GM21825 (cell line): ENCODE measurements at regions not wholly inside any gene's neighbourhood (a gene's known extent, or its start where the extent isn't known, plus 50 kb on each side); places are given as distances from the start of the nearest gene placed in this dataset.
"Not testable (repeated sequence)": the region's sequence is repeated elsewhere in the genome, so short reads cannot be mapped to it uniquely, and the experiment has no call there.

Experiments
- ATAC-seq: cut with Tn5 transposase; IDR thresholded peaks from one replicate; pipeline ENCODE4 v1.9.1; 2021; ENCODE audit warnings: mild to moderate bottlenecking, moderate library complexity; ENCODE audit not compliant: unreplicated experiment

DNA sequence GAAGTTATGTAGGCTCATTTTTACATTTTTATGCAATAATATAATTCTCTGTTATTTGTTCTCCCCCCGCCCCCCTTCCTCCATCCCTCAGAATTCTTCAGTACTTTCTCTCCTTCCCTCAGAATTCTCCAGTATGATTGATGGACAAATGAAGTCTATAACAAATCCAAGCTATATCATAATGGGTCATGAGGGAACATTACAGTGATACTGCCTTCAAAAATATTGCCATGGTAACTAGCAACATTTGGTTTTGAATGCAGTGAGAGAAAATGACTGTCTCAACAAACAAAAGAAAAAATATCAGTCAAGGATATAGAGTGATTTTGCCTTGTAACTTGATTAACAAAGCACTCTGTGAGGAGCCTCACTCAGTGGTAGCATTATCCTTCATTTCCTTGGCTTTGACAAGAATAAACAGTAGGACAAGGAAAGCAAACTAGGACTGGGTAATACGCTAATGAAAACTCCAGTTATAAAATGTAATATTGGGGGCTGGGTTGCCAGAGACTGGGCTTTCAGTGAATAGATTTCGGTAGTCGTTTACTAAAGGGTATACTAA is 392.9 kb upstream of the CRIM1 start:
- ATAC-seq, result no peak

DNA sequence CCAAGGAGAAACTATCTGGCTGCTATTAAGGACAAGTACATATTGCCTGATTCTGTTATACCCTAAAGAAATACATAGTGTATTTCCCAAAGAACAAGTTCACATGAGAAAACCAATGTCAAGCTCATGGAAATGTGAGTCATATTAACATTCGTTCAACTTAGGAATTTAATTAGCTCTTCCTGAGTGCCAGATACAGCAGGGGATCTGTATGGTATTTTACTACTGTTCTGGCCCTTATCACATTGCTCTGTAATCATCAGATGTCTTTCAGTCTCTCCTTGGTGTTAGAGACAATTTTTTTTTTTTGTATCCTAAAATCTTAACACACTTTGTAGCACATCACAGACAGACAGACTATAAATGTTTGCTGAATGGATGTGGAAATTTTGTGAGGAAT is 395.0 kb upstream of the CRIM1 start:
- no peak for ATAC-seq

DNA sequence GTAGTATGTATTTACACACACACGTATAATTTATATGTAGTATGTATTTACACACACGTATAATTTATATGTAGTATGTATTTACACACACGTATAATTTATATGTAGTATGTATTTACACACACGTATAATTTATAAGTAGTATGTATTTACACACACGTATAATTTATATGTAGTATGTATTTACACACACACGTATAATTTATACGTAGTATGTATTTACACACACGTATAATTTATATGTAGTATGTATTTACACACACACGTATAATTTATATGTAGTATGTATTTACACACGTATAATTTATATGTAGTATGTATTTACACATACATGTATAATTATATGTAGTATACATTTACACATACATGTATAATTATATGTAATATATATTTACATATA is 398.5 kb upstream of the CRIM1 start:
- not testable (repeated sequence) for ATAC-seq

- no peak for ATAC-seq
Observed at GRCh38 chr2:35946478-35946877, 409.1 kb upstream of the CRIM1 start.

DNA sequence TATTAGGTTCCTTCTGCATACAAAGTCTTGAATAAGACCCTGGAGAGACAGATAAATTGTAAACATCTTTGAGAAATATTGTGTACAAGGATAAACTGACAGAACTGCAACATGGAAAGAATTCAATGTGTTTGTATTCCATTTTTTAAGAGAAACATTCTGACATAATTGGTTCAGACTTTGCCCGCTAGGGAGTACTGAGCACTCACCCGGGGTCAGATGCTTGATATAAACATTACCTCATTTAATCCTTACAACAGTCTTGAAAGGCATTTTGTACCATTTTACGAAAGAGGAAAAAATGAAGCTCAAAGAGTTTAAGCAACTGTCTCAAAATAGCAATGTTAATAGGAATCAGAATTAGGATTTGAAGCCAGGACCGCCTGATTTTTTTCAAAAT is 416.7 kb upstream of the CRIM1 start:
- no peak for ATAC-seq

GRCh38 chr2:35933031-35933430 is 422.5 kb upstream of the CRIM1 start:
- no peak for ATAC-seq

DNA sequence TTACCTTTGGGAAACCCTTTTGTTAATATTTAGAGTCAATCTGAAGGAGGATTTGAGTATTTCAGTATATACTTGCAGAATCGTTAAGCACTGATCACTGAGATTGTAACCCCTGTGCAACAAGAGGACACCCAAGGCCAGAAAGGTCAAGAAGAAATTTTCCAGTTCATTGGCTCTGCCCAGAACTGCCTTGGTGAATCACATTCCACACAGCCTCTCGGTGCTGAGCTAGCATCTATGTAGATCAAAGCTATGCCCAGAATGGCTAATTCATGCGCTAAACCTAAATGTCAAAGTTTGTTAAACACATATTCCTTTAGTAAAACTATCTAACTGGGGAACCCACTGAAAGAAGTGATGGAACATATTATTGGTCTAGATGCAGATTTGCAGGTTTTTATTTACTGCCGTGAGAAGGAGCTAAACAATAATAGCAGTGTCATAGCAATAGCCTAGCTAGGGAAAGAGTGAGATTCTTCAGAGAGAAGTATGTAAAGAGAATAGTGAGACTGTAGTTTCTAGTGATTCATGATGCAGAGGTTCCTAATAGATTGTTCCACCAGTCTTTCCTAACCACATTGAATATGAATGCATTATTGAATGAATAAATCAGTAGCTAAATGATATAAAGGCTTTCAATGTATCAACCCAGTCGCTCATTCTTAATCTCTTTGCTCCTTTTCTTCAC is 423.2 kb upstream of the CRIM1 start:
- no peak for ATAC-seq

DNA sequence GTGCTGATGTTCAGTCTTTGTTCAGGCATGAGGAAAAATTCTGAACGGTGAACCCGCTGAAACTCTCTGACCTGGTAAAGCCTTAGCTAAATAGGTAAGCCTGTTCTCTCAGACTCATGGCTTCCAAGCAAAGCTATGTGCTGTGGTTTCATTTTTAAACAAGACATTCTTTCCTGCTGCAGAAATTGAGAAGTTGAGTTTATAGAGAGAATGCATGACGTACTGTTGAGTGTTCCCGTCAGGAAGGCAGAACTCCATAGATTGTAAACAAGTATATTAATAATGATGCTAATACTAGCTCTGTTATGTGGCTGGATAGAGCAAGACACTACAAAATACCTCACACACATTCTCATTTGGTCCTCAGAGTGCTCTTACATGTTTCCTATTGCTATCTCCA is 424.0 kb upstream of the CRIM1 start:
- no peak for ATAC-seq

GRCh38 chr2:35931115-35931514 is 424.5 kb upstream of the CRIM1 start:
- no peak for ATAC-seq

DNA sequence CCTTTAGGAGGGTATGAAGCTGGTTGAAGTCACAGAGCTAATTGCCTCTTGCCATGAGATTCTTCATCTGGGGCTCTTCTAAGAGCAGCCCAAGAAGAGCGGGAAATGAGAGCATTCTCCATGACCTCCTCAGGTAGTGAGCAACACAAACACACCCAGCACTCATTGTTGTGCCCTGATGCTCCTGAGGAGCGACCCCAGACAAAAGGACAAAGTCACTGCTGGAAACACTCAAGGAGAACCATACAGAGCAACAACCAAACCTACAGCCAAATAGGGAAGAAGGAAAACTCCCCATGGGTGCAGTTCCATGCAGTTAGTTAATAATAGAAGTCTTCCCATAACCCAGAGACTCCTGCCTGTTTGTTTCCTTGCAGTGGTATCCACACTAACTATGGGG is 426.0 kb upstream of the CRIM1 start:
- no peak for ATAC-seq

DNA sequence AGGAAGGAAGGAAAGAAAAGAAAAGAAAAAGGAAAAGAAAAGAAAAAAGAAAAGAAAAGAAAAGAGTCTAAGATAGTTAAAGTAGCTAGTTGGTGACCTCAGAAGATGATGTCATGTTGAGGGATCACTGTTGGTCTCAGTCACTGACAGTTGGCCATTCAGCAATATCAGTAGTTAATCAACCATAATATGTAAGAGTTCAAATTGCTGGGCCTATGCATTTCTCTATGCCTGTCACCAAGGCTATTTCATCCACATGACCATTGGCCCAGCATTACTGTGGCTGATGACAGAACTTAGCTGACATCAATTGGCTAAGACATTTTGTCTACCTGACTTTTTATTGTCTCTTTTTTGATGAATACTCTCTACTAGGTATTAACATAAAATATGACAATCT is 435.5 kb upstream of the CRIM1 start:
- ATAC-seq, result no peak

DNA sequence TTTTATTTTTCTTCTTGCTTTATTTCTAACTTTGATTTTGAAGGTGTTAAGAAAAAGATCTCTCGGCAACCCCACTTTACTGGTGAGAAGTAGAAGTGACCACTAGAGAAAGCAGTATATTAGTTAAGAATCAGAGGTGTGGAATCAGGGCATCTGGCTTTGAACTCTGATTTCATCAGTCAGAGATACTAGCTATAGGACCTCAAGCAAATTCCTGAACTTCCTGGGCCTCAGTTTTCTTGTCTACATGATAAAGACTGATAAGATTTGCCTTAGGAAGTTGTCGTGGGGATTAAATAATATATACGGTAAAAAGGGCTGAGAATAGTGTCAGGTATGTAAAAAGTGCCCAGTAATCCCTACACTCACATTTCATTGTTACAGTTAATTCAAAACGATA is 440.3 kb upstream of the CRIM1 start:
- ATAC-seq, result no peak

DNA sequence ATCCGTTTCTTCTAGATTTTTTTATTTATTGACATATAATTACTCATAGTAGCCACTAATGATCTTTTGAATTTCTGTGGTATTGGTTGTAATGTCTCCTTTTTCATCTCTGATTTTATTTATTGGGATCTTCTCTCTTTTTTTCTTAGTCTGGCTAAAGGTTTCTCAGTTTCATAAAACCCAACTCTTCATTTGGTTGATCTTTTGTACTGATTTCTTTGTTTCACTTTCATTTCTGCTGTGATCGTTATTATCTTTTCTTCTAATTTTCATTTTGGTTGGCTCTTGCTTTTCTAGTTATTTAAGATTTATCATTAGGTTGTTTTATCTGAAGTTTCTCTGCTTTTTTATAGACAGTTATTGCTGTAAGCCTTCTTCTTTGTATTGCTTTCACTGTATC is 463.6 kb upstream of the CRIM1 start:
- ATAC-seq, result no peak

- no peak for ATAC-seq
Observed at GRCh38 chr2:35891528-35891927, 464.1 kb upstream of the CRIM1 start.

- no peak for ATAC-seq
Observed at GRCh38 chr2:35887146-35887545, 468.4 kb upstream of the CRIM1 start.

- ATAC-seq, result no peak
Observed at GRCh38 chr2:35873921-35874320, 481.7 kb upstream of the CRIM1 start.

DNA sequence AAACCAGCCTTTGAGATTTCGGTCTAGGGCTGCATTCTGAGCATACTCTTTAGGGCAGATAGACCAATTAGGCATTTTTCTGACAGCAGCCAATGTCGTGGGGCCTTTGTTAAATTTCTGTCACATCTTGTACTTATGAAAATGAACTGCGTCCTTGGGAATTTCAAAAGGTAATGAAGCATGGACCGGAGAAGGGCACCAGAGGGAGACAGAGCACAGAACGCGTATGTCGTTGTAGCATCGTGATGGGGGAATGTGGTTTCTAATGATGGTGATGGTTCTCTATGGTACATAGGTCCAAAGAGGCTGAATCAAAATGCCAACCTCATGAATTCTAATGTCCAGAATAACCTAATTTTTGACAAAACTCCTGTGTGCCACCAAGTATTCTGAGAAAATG is 483.9 kb upstream of the CRIM1 start:
- ATAC-seq, result no peak

GRCh38 chr2:35870713-35871112 is 484.9 kb upstream of the CRIM1 start:
- no peak for ATAC-seq

GRCh38 chr2:35864141-35864540 is 491.4 kb upstream of the CRIM1 start:
- ATAC-seq, result no peak

DNA sequence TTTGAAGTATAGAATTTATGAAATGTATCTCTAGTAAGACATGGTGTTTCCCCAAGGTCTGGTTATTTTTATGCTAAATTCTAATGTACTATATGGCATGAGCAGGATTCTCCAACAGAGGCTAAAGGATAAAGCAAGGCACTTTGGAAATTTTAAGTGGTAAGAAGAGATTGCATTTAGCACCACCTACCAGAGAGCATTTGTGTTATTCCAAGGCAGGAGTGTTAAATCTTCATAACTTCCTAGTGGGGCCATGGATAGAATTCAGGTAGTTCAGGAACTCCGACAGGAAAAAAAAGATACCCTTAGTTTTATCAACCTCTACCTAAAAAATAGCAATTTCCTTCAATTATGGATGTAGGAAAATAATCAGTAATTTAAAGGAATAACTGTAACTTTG is 497.4 kb upstream of the CRIM1 start:
- no peak for ATAC-seq

- ATAC-seq, result no peak
Observed at GRCh38 chr2:35857498-35857897, 498.1 kb upstream of the CRIM1 start.

DNA sequence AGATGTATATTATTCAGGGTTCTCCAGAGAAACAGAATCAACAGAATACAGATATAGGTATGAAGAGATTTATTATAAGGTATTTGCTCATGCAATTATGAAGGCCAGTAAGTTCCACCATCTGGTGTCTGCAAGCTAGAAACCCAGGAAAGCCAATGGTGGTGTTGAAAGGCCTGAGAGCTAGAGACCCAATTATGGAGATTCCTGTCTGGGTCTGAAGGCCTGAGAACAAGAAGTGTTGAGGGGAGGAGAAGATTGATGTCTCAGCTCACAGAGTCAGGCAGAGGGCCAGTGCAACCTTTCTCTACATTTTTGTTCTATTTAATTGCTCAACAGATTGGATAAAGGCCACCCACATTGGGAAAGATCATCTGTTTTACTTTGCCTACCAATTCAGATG is 524.2 kb upstream of the CRIM1 start:
- no peak for ATAC-seq

DNA sequence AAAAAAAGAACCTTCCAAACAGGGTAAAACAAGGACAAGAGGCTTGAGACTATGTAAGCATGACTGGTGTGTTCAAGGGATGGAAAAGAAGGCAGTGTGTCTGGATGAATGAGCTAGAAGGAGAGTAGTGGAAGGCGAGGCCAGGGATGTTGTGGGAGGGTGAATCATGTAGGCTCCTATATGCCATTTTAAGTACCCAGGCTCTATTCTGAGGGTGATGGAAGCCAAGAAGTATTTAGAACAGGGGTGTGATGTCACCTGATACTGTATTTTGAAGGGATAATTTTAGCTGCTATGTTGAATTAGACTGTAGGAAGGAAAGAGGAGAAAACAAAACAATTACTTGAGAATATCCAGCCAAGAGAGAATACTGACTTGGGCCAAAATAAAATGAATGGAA is 524.7 kb upstream of the CRIM1 start:
- ATAC-seq, result no peak
